DND-41 (cell line): ENCODE measurements at regions not wholly inside any gene's neighbourhood (a gene's known extent, or its start where the extent isn't known, plus 50 kb on each side); places are given as distances from the start of the nearest gene placed in this dataset.

Experiments
- ATAC-seq: fragments of 200-7000 bp; cut with Tn5 transposase; 3 replicates; pipeline ENCODE4 v1.9.1; 2021; ENCODE audit warnings: low read depth; ENCODE audit not compliant: insufficient read depth
- DNase-seq: peaks from one replicate; pipeline ENCODE4 v3.0.0-alpha.2; 2020
- H2AFZ ChIP-seq: 2 replicates; pipeline ENCODE4 v1.6.0; 2012; ENCODE audit warnings: low read depth, low read length
- H3K27ac ChIP-seq: 2 replicates; pipeline ENCODE4 v1.5.1; 2012; ENCODE audit warnings: low read length, inconsistent platforms
- H3K27me3 ChIP-seq: fragments of 200-600 bp; sonication (generic); 2 replicates; pipeline ENCODE4 v1.6.0; 2012; ENCODE audit warnings: low read length, mild to moderate bottlenecking, inconsistent platforms; ENCODE audit not compliant: insufficient read depth, poor library complexity
- H3K36me3 ChIP-seq: 2 replicates; pipeline ENCODE4 v1.5.1; 2012; ENCODE audit warnings: low read length, inconsistent platforms; ENCODE audit not compliant: insufficient read depth
- H3K4me1 ChIP-seq: 2 replicates; pipeline ENCODE4 v1.5.1; 2012; ENCODE audit warnings: mild to moderate bottlenecking, low read length; ENCODE audit not compliant: insufficient read depth
- H3K4me2 ChIP-seq: 2 replicates; pipeline ENCODE4 v1.6.0; 2012; ENCODE audit warnings: mild to moderate bottlenecking, moderate library complexity, low read length, inconsistent platforms; ENCODE audit not compliant: insufficient read depth
- H3K4me3 ChIP-seq, 2 experiments: fragments of 200-600 bp in 1 of 2; shearing (Covaris generic) in 1 of 2; 2 replicates each; pipeline ENCODE4 v1.5.1; 2012 to 2016; ENCODE audit warnings: inconsistent platforms in 2 of 2, low read length in 2 of 2, mild to moderate bottlenecking in 2 of 2, low read depth in 1 of 2, moderate library complexity in 1 of 2
- H3K79me2 ChIP-seq: 2 replicates; pipeline ENCODE4 v1.6.0; 2012; ENCODE audit warnings: low read length, inconsistent platforms; ENCODE audit not compliant: insufficient read depth
- H3K9ac ChIP-seq: 2 replicates; pipeline ENCODE4 v1.6.0; 2012; ENCODE audit warnings: low read depth, mild to moderate bottlenecking, inconsistent platforms, low read length, moderate library complexity
- H3K9me3 ChIP-seq: 2 replicates; pipeline ENCODE4 v1.5.1; 2012; ENCODE audit warnings: low read length, moderate library complexity, mild to moderate bottlenecking, inconsistent platforms; ENCODE audit not compliant: insufficient read depth, severe bottlenecking
- H4K20me1 ChIP-seq: 2 replicates; pipeline ENCODE4 v1.6.0; 2012; ENCODE audit warnings: low read length; ENCODE audit not compliant: insufficient read depth
- EZH2 ChIP-seq: IDR thresholded peaks from 3 replicates; pipeline ENCODE4 v1.6.1; 2012; ENCODE audit warnings: borderline replicate concordance, low read depth, mild to moderate bottlenecking, moderate library complexity, low read length, inconsistent platforms; ENCODE audit not compliant: severe bottlenecking
- TF ChIP-seq, protein P1 (sequence below): IDR thresholded peaks from 2 replicates; pipeline ENCODE4 v1.5.1; 2012; ENCODE audit warnings: borderline replicate concordance, low read length, moderate library complexity, mild to moderate bottlenecking; ENCODE audit not compliant: poor library complexity, severe bottlenecking; ENCODE audit errors: extremely low read depth

DNA sequence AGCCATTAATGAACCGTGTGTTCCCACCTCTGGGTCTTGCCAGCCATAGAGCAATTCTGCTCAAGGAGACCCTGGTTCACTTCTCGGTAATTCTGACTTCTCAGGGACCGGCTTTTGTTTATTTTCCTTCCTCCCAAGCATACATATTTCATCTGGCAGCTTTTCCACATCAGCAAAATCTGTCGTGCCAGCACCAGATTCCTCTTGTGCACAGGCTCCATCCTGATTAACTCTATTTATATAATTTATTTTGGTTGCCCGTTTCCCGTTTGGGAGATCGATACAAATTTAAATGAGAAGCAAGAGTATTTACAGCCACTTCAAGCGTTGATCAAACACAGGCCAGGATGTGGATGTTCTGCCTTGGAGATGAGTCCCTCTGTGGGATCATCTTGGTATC is 161.9 kb upstream of the XYLT1 start:
- Histone ChIP-seq H3K79me2 (no peaks in the 10 kb centered on the region), H3K4me3 (no peak overlapping the region), H3K27me3 (no peaks in the 10 kb centered on the region), H3K27ac (no peak overlapping the region), H3K9me3 (no peaks in the 10 kb centered on the region), H3K9ac (no peak overlapping the region), H4K20me1 (no peaks in the 10 kb centered on the region), H3K4me1 (no peaks in the 10 kb centered on the region), H2AFZ (no peak overlapping the region), H3K36me3 (no peaks in the 10 kb centered on the region), H3K4me2 (no peak overlapping the region)
- ATAC-seq (no peak), DNase-seq (no peak)
- no peak for TF ChIP-seq EZH2
- TF ChIP-seq, protein P1, sequence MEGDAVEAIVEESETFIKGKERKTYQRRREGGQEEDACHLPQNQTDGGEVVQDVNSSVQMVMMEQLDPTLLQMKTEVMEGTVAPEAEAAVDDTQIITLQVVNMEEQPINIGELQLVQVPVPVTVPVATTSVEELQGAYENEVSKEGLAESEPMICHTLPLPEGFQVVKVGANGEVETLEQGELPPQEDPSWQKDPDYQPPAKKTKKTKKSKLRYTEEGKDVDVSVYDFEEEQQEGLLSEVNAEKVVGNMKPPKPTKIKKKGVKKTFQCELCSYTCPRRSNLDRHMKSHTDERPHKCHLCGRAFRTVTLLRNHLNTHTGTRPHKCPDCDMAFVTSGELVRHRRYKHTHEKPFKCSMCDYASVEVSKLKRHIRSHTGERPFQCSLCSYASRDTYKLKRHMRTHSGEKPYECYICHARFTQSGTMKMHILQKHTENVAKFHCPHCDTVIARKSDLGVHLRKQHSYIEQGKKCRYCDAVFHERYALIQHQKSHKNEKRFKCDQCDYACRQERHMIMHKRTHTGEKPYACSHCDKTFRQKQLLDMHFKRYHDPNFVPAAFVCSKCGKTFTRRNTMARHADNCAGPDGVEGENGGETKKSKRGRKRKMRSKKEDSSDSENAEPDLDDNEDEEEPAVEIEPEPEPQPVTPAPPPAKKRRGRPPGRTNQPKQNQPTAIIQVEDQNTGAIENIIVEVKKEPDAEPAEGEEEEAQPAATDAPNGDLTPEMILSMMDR, result no peak

DNA sequence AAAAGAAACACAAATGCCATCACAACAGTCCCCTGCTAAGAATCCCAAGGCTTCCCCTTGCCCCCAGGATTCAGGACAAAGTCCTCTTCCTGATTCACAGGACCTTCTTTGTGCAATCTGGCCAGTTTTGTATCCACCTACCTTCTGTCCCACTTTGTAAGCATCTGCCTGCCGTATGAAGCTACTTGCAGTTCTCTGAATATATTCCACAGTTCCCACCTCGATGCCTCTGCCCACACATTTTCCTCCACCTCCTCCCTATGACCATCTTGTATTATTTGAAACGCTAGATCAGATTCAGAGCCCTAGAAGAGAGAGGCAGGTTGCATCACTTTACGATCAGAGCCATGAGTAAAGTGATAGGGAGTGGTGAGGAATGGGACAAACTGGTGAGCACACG is 159.2 kb upstream of the XYLT1 start:
- TF ChIP-seq EZH2, result no peak
- TF ChIP-seq, protein P1, result no peak
- ATAC-seq, result no peak

DNA sequence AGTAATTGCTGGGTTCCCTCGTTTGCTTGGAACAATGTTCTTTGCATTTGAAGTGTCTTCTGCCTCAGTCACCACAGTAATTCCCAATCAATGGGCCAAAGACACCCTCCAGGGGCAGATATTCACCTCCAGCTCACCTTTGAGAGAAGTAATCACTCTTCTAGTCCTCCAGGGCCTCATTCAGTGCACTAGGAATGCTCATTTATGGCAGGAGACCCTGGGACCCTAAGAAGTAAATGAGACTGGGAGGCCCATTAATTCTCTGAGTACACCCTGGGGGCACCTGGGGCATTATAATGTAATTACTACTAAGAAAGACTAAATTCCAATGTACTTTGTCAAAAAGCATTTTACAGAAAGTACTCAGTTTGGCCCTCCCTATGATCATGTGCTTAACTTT is 158.2 kb upstream of the XYLT1 start:
- no peaks in the 10 kb centered on the region for H3K27me3 ChIP-seq
- no peak overlapping the region for H3K4me3 ChIP-seq
- H4K20me1 ChIP-seq, result no peaks in the 10 kb centered on the region
- H3K4me1 ChIP-seq, result no peaks in the 10 kb centered on the region
- no peak overlapping the region for H3K4me2 ChIP-seq
- no peaks in the 10 kb centered on the region for H3K79me2 ChIP-seq
- no peak for TF ChIP-seq EZH2
- TF ChIP-seq, protein P1, result no peak
- ATAC-seq (no peak), DNase-seq (no peak)
- no peaks in the 10 kb centered on the region for H3K36me3 ChIP-seq
- H3K9me3 ChIP-seq, result peaks cover 13% of the 10 kb centered on the region
- no peak overlapping the region for H3K9ac ChIP-seq
- H2AFZ ChIP-seq, result no peak overlapping the region
- H3K27ac ChIP-seq, result no peak overlapping the region

More for the DNA sequence above, 159.2 kb upstream of the XYLT1 start:
- no peaks in the 10 kb centered on the region for H3K36me3 ChIP-seq
- H3K4me3 ChIP-seq, result no peak overlapping the region
- no peak overlapping the region for H2AFZ ChIP-seq
- no peaks in the 10 kb centered on the region for H3K4me1 ChIP-seq
- no peak overlapping the region for H3K27ac ChIP-seq
- no peak overlapping the region for H3K9ac ChIP-seq
- no peaks in the 10 kb centered on the region for H3K79me2 ChIP-seq
- DNase-seq, result no peak
- no peaks in the 10 kb centered on the region for H3K27me3 ChIP-seq
- no peaks in the 10 kb centered on the region for H4K20me1 ChIP-seq
- peaks cover 8% of the 10 kb centered on the region for H3K9me3 ChIP-seq
- no peak overlapping the region for H3K4me2 ChIP-seq

- Histone ChIP-seq H3K36me3 (no peaks in the 10 kb centered on the region), H3K9me3 (peaks cover 11% of the 10 kb centered on the region), H3K27ac (no peak overlapping the region), H3K9ac (no peak overlapping the region), H4K20me1 (no peaks in the 10 kb centered on the region), H3K4me3 (no peak overlapping the region), H3K4me1 (no peaks in the 10 kb centered on the region), H2AFZ (no peak overlapping the region), H3K79me2 (no peaks in the 10 kb centered on the region), H3K27me3 (no peaks in the 10 kb centered on the region), H3K4me2 (no peak overlapping the region)
- DNase-seq, result no peak
- no peak for ATAC-seq
- no peak for TF ChIP-seq EZH2
- TF ChIP-seq, protein P1, result no peak
Measured at GRCh38 chr16:17622366-17622765, 151.6 kb upstream of the XYLT1 start.
